ENCODE measurements at regions not wholly inside any gene's neighbourhood (a gene's known extent, or its start where the extent isn't known, plus 50 kb on each side); places are given as distances from the start of the nearest gene placed in this dataset.

GRCh38 chr2:239876948-239877289, 148.2 kb downstream of the NDUFA10 start:
- TF ChIP-seq POLR2A (IDR thresholded peaks at IDR 0.05) = no peak
- TF ChIP-seq, protein P1, sequence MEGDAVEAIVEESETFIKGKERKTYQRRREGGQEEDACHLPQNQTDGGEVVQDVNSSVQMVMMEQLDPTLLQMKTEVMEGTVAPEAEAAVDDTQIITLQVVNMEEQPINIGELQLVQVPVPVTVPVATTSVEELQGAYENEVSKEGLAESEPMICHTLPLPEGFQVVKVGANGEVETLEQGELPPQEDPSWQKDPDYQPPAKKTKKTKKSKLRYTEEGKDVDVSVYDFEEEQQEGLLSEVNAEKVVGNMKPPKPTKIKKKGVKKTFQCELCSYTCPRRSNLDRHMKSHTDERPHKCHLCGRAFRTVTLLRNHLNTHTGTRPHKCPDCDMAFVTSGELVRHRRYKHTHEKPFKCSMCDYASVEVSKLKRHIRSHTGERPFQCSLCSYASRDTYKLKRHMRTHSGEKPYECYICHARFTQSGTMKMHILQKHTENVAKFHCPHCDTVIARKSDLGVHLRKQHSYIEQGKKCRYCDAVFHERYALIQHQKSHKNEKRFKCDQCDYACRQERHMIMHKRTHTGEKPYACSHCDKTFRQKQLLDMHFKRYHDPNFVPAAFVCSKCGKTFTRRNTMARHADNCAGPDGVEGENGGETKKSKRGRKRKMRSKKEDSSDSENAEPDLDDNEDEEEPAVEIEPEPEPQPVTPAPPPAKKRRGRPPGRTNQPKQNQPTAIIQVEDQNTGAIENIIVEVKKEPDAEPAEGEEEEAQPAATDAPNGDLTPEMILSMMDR (IDR thresholded peaks at IDR 0.05) = no peak
- TF ChIP-seq EP300 (IDR thresholded peaks at IDR 0.05) = no peak

Measured in tibial nerve (tissue), 4 donors.